Vagina (tissue), 2 donors: ENCODE measurements at regions not wholly inside any gene's neighbourhood (a gene's known extent, or its start where the extent isn't known, plus 50 kb on each side); places are given as distances from the start of the nearest gene placed in this dataset.

ENCODE experiments used
- DNase-seq, 2 donors: peaks; one replicate each; pipeline ENCODE4 v3.0.0-alpha.2; 2017; ENCODE audit errors: extremely low spot score in 2 of 2
- H3K27ac ChIP-seq: fragments of 200-600 bp; sonication (generic); one replicate; pipeline ENCODE4 v1.5.1; 2019
- H3K27me3 ChIP-seq: fragments of 200-600 bp; sonication (generic); one replicate; pipeline ENCODE4 v1.5.1; 2019
- H3K36me3 ChIP-seq, 2 donors: fragments of 200-600 bp; sonication (generic); one replicate each; pipeline ENCODE4 v1.5.1; 2017 to 2019
- H3K4me1 ChIP-seq: fragments of 200-600 bp; sonication (generic); one replicate; pipeline ENCODE4 v1.5.1; 2019
- H3K4me3 ChIP-seq, 2 donors: fragments of 200-600 bp; sonication (generic); 1 replicate in 1 of 2; 2 replicates in 1 of 2; pipeline ENCODE4 v1.5.1; 2016 to 2019
- H3K9me3 ChIP-seq: fragments of 200-600 bp; sonication (generic); one replicate; pipeline ENCODE4 v1.5.1; 2019
- CTCF ChIP-seq, 3 experiments: fragments of 450-650 bp in 2 of 3; fragments of 200-600 bp in 1 of 3; sonication (generic) in 1 of 3; IDR thresholded peaks; one replicate each; pipeline ENCODE4 v1.5.1; 2017 to 2019; ENCODE audit warnings: antibody characterized with exemption in 3 of 3, mild to moderate bottlenecking in 2 of 3, moderate library complexity in 2 of 3
- POLR2A ChIP-seq, 2 donors: fragments of 450-650 bp; IDR thresholded peaks; one replicate each; pipeline ENCODE4 v1.6.1; 2017; ENCODE audit warnings: antibody characterized with exemption in 2 of 2, mild to moderate bottlenecking in 2 of 2, moderate library complexity in 2 of 2
- POLR2AphosphoS5 ChIP-seq, 2 donors: sonication (generic); formaldehyde crosslinking; IDR thresholded peaks; one replicate each; pipeline ENCODE4 v1.9.0; 2017; ENCODE audit warnings: antibody characterized with exemption in 2 of 2, mild to moderate bottlenecking in 2 of 2, low read depth in 1 of 2; ENCODE audit not compliant: insufficient read depth in 1 of 2
- intact Hi-C: fragments of 100-400 bp; cut with DNase I; formaldehyde crosslinking; loops from one replicate; pipeline ENCODE4 v1.15.1; 2023

GRCh38 chr2:7102826-7103225, 185.6 kb downstream of the RNF144A start:
- intact Hi-C loops = no loop called here
- no peak overlapping the region for H3K27ac ChIP-seq

GRCh38 chr2:7108792-7109532, 191.8 kb downstream of the RNF144A start:
- DNase-seq = no peak
- Histone ChIP-seq H3K4me1 (no peaks in the 10 kb centered on the region), H3K27me3 (no peaks in the 10 kb centered on the region), H3K36me3 (no peaks in the 10 kb centered on the region), H3K9me3 (no peaks in the 10 kb centered on the region), H3K27ac (no peak overlapping the region), H3K4me3 (no peak overlapping the region)
- TF ChIP-seq CTCF (IDR thresholded peaks at IDR 0.05) = no peak
- no peak for TF ChIP-seq POLR2AphosphoS5 (IDR thresholded peaks at IDR 0.05; ENCODE audit: insufficient read depth in 1 of 2, low read depth in 1 of 2)
- TF ChIP-seq POLR2A (IDR thresholded peaks at IDR 0.05) = no peak
- intact Hi-C loops = no loop called here

More at GRCh38 chr2:7102826-7103225, 185.6 kb downstream of the RNF144A start:
- DNase-seq = no peak
- Histone ChIP-seq H3K27me3 (no peaks in the 10 kb centered on the region), H3K4me1 (peaks cover under 1% of the 10 kb centered on the region), H3K9me3 (no peaks in the 10 kb centered on the region), H3K4me3 (no peak overlapping the region), H3K36me3 (no peaks in the 10 kb centered on the region)
- TF ChIP-seq POLR2A (IDR thresholded peaks at IDR 0.05) = no peak
- no peak for TF ChIP-seq CTCF (IDR thresholded peaks at IDR 0.05)
- no peak for TF ChIP-seq POLR2AphosphoS5 (IDR thresholded peaks at IDR 0.05; ENCODE audit: insufficient read depth in 1 of 2, low read depth in 1 of 2)

GRCh38 chr2:7109533-7109885, 192.3 kb downstream of the RNF144A start:
- Histone ChIP-seq H3K36me3 (no peaks in the 10 kb centered on the region), H3K4me3 (no peak overlapping the region), H3K27ac (no peak overlapping the region), H3K27me3 (no peaks in the 10 kb centered on the region), H3K9me3 (no peaks in the 10 kb centered on the region), H3K4me1 (no peaks in the 10 kb centered on the region)
- no peak for DNase-seq
- TF ChIP-seq CTCF (IDR thresholded peaks at IDR 0.05) (no peak), POLR2AphosphoS5 (IDR thresholded peaks at IDR 0.05; ENCODE audit: insufficient read depth in 1 of 2, low read depth in 1 of 2) (no peak), POLR2A (IDR thresholded peaks at IDR 0.05) (no peak)
- intact Hi-C loops = no loop called here

- TF ChIP-seq CTCF (IDR thresholded peaks at IDR 0.05) (no peak), POLR2A (IDR thresholded peaks at IDR 0.05) (no peak), POLR2AphosphoS5 (IDR thresholded peaks at IDR 0.05; ENCODE audit: insufficient read depth in 1 of 2, low read depth in 1 of 2) (no peak)
- DNase-seq = no peak
Observed at GRCh38 chr2:7111626-7112025, 194.4 kb downstream of the RNF144A start.

GRCh38 chr2:7115364-7115763, 198.2 kb downstream of the RNF144A start:
- Histone ChIP-seq H3K27me3 (no peaks in the 10 kb centered on the region), H3K4me3 (no peak overlapping the region), H3K9me3 (no peaks in the 10 kb centered on the region), H3K27ac (no peak overlapping the region), H3K36me3 (no peaks in the 10 kb centered on the region), H3K4me1 (no peaks in the 10 kb centered on the region)
- DNase-seq = no peak
- TF ChIP-seq POLR2AphosphoS5 (IDR thresholded peaks at IDR 0.05; ENCODE audit: insufficient read depth in 1 of 2, low read depth in 1 of 2) (no peak), POLR2A (IDR thresholded peaks at IDR 0.05) (no peak), CTCF (IDR thresholded peaks at IDR 0.05) (no peak)
- intact Hi-C loops = no loop called here

More at GRCh38 chr2:7111626-7112025, 194.4 kb downstream of the RNF144A start:
- H3K9me3 ChIP-seq = no peaks in the 10 kb centered on the region
- no peaks in the 10 kb centered on the region for H3K27me3 ChIP-seq
- intact Hi-C loops = no loop called here
- no peak overlapping the region for H3K27ac ChIP-seq
- H3K4me1 ChIP-seq = no peaks in the 10 kb centered on the region
- no peak overlapping the region for H3K4me3 ChIP-seq
- no peaks in the 10 kb centered on the region for H3K36me3 ChIP-seq
